IMR-90 (cell line): ENCODE measurements at regions not wholly inside any gene's neighbourhood (a gene's known extent, or its start where the extent isn't known, plus 50 kb on each side); places are given as distances from the start of the nearest gene placed in this dataset.

ENCODE experiments used
- ATAC-seq: fragments of 200-7000 bp; cut with Tn5 transposase; 2 replicates; pipeline ENCODE4 v1.9.1; 2020; ENCODE audit warnings: low read depth, mild to moderate bottlenecking, moderate library complexity
- BruUV-seq: library from RNA; stranded (reverse); fragments of 400-500 nt; replicated peaks from 2 replicates; lab custom pipeline; 2021; lab: Mats Ljungman, UMichigan
- CTCF ChIA-PET: fragments of 300-600 bp; formaldehyde crosslinking; extraction: SDS; loops from one replicate; lab custom pipeline; 2021; ENCODE audit warnings: antibody characterized with exemption; lab: Yijun Ruan, JAX
- POLR2A ChIA-PET: fragments of 300-600 bp; sonication (Branson Sonifier 250); formaldehyde crosslinking; loops from one replicate; lab custom pipeline; 2022; ENCODE audit warnings: antibody characterized with exemption; ENCODE audit not compliant: unreplicated experiment; lab: Charles Lee
- DNase-seq: peaks from one replicate; pipeline ENCODE4 v3.0.0; 2013
- H2AFZ ChIP-seq: replicated peaks from 2 replicates; pipeline ENCODE3; 2013; ENCODE audit warnings: low read length, mild to moderate bottlenecking; ENCODE audit not compliant: poor library complexity
- H2AK5ac ChIP-seq: 2 replicates; pipeline ENCODE4 v1.6.1; 2013; ENCODE audit warnings: low read depth, low read length, inconsistent platforms
- H2AK9ac ChIP-seq: replicated peaks from 2 replicates; pipeline ENCODE3; 2013; ENCODE audit warnings: mild to moderate bottlenecking, low read depth, low read length, moderate library complexity; ENCODE audit not compliant: poor library complexity
- H2BK120ac ChIP-seq: 2 replicates; pipeline ENCODE4 v1.6.1; 2013; ENCODE audit warnings: low read depth, low read length, inconsistent platforms
- H2BK15ac ChIP-seq: 3 replicates; pipeline ENCODE4 v1.6.1; 2013; ENCODE audit warnings: low read depth, low read length, inconsistent platforms
- H2BK20ac ChIP-seq: 2 replicates; pipeline ENCODE4 v1.6.1; 2013; ENCODE audit warnings: low read depth, mild to moderate bottlenecking, inconsistent platforms, low read length, moderate library complexity
- H2BK5ac ChIP-seq: 2 replicates; pipeline ENCODE4 v1.6.1; 2013; ENCODE audit warnings: mild to moderate bottlenecking, low read depth, low read length, inconsistent platforms; ENCODE audit not compliant: poor library complexity, severe bottlenecking
- H3K14ac ChIP-seq: replicated peaks from 2 replicates; pipeline ENCODE4 v1.6.1; 2013; ENCODE audit warnings: low read depth, low read length, inconsistent platforms
- H3K18ac ChIP-seq: 2 replicates; pipeline ENCODE4 v1.6.1; 2013; ENCODE audit warnings: low read depth, low read length, control low read depth
- H3K23ac ChIP-seq: 2 replicates; pipeline ENCODE4 v1.6.1; 2013; ENCODE audit warnings: low read depth, low read length, inconsistent platforms
- H3K27ac ChIP-seq: 2 replicates; pipeline ENCODE4 v1.5.1; 2013; ENCODE audit warnings: mild to moderate bottlenecking, control low read depth, low read length; ENCODE audit not compliant: insufficient read depth
- H3K27me3 ChIP-seq: 2 replicates; pipeline ENCODE4 v1.6.1; 2013; ENCODE audit warnings: low read length; ENCODE audit not compliant: control insufficient read depth, insufficient read depth
- H3K36me3 ChIP-seq: 2 replicates; pipeline ENCODE4 v1.6.1; 2013; ENCODE audit warnings: low read length, mixed read lengths; ENCODE audit not compliant: control insufficient read depth, insufficient read depth
- H3K4ac ChIP-seq: 2 replicates; pipeline ENCODE4 v1.6.1; 2013; ENCODE audit warnings: low read depth, low read length, inconsistent platforms
- H3K4me1 ChIP-seq: 2 replicates; pipeline ENCODE4 v1.6.1; 2013; ENCODE audit warnings: low read length, mixed read lengths; ENCODE audit not compliant: control insufficient read depth, insufficient read depth
- H3K4me2 ChIP-seq: 2 replicates; pipeline ENCODE4 v1.6.1; 2013; ENCODE audit warnings: low read depth, mild to moderate bottlenecking, control low read depth, low read length, moderate library complexity
- H3K4me3 ChIP-seq: 2 replicates; pipeline ENCODE4 v1.5.1; 2013; ENCODE audit warnings: low read depth, mild to moderate bottlenecking, control low read depth, low read length, moderate library complexity; ENCODE audit not compliant: insufficient read depth
- H3K56ac ChIP-seq: 2 replicates; pipeline ENCODE4 v1.6.1; 2013; ENCODE audit warnings: low read length, inconsistent platforms; ENCODE audit not compliant: insufficient read depth; ENCODE audit errors: extremely low read depth
- H3K79me1 ChIP-seq, 2 experiments: 2 replicates each; pipeline ENCODE4 v1.6.1; 2013; ENCODE audit warnings: low read length in 2 of 2, inconsistent platforms in 1 of 2, low read depth in 1 of 2
- H3K9ac ChIP-seq: 2 replicates; pipeline ENCODE4 v1.6.1; 2013; ENCODE audit warnings: low read depth, low read length, control low read depth
- H3K9me1 ChIP-seq: 2 replicates; pipeline ENCODE4 v1.6.1; 2013; ENCODE audit warnings: low read length, inconsistent platforms; ENCODE audit not compliant: insufficient read depth
- H3K9me3 ChIP-seq: 2 replicates; pipeline ENCODE4 v1.6.1; 2013; ENCODE audit warnings: low read length; ENCODE audit not compliant: control insufficient read depth, insufficient read depth
- H4K20me1 ChIP-seq: 2 replicates; pipeline ENCODE4 v1.6.1; 2013; ENCODE audit warnings: low read length, inconsistent platforms; ENCODE audit not compliant: insufficient read depth
- H4K5ac ChIP-seq: 2 replicates; pipeline ENCODE4 v1.6.1; 2013; ENCODE audit warnings: mild to moderate bottlenecking, low read depth, low read length, control low read depth
- H4K8ac ChIP-seq, 2 experiments: 2 replicates each; pipeline ENCODE4 v1.6.1; 2013; ENCODE audit warnings: low read depth in 2 of 2, low read length in 2 of 2, control low read depth in 1 of 2, inconsistent platforms in 1 of 2
- H4K91ac ChIP-seq: 2 replicates; pipeline ENCODE4 v1.6.1; 2013; ENCODE audit warnings: low read depth, low read length, inconsistent platforms; ENCODE audit not compliant: insufficient read depth
- BHLHE40 ChIP-seq: fragments of 150-350 bp; IDR thresholded peaks from 2 replicates; pipeline ENCODE4 v1.6.1; 2016; ENCODE audit warnings: mild to moderate bottlenecking, low read depth, low read length
- CEBPB ChIP-seq: IDR thresholded peaks from 2 replicates; pipeline ENCODE4 v1.6.1; 2012; ENCODE audit warnings: low read depth, low read length, improper control_type of control experiment
- CHD1 ChIP-seq: IDR thresholded peaks from 2 replicates; pipeline ENCODE4 v1.6.1; 2012; ENCODE audit warnings: low read depth, low read length, improper control_type of control experiment
- FOS ChIP-seq: fragments of 150-350 bp; IDR thresholded peaks from 2 replicates; pipeline ENCODE4 v1.6.1; 2016; ENCODE audit warnings: low read depth, low read length
- MAFK ChIP-seq: IDR thresholded peaks from 2 replicates; pipeline ENCODE4 v1.6.1; 2012; ENCODE audit warnings: low read depth, low read length, improper control_type of control experiment
- POLR2A ChIP-seq: IDR thresholded peaks from 2 replicates; pipeline ENCODE4 v1.6.1; 2012; ENCODE audit warnings: mild to moderate bottlenecking, low read depth, low read length
- RAD21 ChIP-seq: IDR thresholded peaks from 2 replicates; pipeline ENCODE4 v1.6.1; 2012; ENCODE audit warnings: low read length, improper control_type of control experiment
- RCOR1 ChIP-seq: IDR thresholded peaks from 2 replicates; pipeline ENCODE4 v1.6.1; 2012; ENCODE audit warnings: mild to moderate bottlenecking, low read length, improper control_type of control experiment; ENCODE audit not compliant: insufficient replicate concordance
- SMC3 ChIP-seq: fragments of 150-350 bp; IDR thresholded peaks from 2 replicates; pipeline ENCODE4 v1.6.1; 2016; ENCODE audit warnings: low read depth, mild to moderate bottlenecking, antibody characterized with exemption, low read length, moderate library complexity
- WGBS, 2 experiments: methylation state at CpG; one replicate each; pipeline versions ENCODE4 v1.1.5 to v1.1.7; 2013; ENCODE audit warnings: missing lambda C conversion rate in 2 of 2; ENCODE audit not compliant: insufficient read length in 1 of 2; ENCODE audit errors: extremely low coverage in 2 of 2; 5-methylcytosine and 5-hydroxymethylcytosine counted together
- dilution Hi-C: fragments of 300-500 bp; cut with HindIII; formaldehyde crosslinking; loops from one replicate; pipeline ENCODE4 v1.14.3; 2018; ENCODE audit warnings: low sequenced_read_pairs; ENCODE audit not compliant: unreplicated experiment
- in situ Hi-C: fragments of 300-500 bp; cut with MboI; formaldehyde crosslinking; loops from 3 replicates; pipeline ENCODE4 v1.14.3; 2019; ENCODE audit warnings: low sequenced_read_pairs, inconsistent platforms, mixed read lengths
- intact Hi-C: fragments of 100-400 bp; cut with micrococcal nuclease; formaldehyde crosslinking; loops from 2 replicates; pipeline ENCODE4 v1.10.0; 2022
- TF ChIP-seq, protein P1 (sequence below): fragments of 150-350 bp; IDR thresholded peaks from 2 replicates; pipeline ENCODE4 v1.6.1; 2016; ENCODE audit warnings: low read depth, mild to moderate bottlenecking, low read length, moderate library complexity, borderline replicate concordance
- TF ChIP-seq, protein P2 (sequence below): fragments of 150-350 bp; IDR thresholded peaks from 2 replicates; pipeline ENCODE4 v1.6.1; 2017; ENCODE audit warnings: mild to moderate bottlenecking, antibody characterized with exemption, low read length, low read depth

DNA sequence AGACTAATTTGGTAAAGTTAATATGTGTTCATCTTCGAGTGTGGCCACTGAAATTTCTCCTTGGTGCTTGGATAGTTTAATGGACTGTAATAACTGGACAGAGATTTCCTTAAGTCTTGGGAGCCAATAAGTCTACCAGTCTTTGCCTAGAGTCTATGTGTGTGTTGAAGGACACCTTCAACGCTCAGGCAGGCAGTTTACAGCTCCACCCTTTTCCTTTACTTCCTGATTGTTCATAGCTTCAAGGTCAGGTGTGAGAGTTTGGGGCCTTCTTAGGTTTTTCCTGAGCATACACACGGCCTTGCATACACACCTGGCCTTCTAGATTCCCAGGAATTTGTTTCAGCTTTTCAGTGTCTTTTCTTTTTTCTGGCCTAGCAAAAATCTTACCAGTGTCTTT, 355.3 kb upstream of the AMOT start:
- H3K4me1 ChIP-seq, result no peaks in the 10 kb centered on the region
- no peaks in the 10 kb centered on the region for H3K9me3 ChIP-seq
- H4K20me1 ChIP-seq, result no peaks in the 10 kb centered on the region
- H2BK15ac ChIP-seq, result no peak overlapping the region
- CTCF ChIA-PET, result no interaction called here
- H2AK5ac ChIP-seq, result no peak overlapping the region
- POLR2A ChIA-PET, result no interaction called here
- no peaks in the 10 kb centered on the region for H3K79me1 ChIP-seq
- no peak for DNase-seq
- no peaks in the 10 kb centered on the region for H3K36me3 ChIP-seq
- H2AK9ac ChIP-seq, result no peak overlapping the region
- intact Hi-C loops (no loop called here), dilution Hi-C loops (no loop called here), in situ Hi-C loops (no loop called here)
- no peak overlapping the region for H3K18ac ChIP-seq
- H2BK5ac ChIP-seq, result no peak overlapping the region
- H3K27me3 ChIP-seq, result no peaks in the 10 kb centered on the region
- no peak overlapping the region for H4K5ac ChIP-seq
- no peak overlapping the region for H3K27ac ChIP-seq
- H2AFZ ChIP-seq, result no peak overlapping the region
- H2BK120ac ChIP-seq, result no peak overlapping the region
- no peak overlapping the region for H2BK20ac ChIP-seq
- WGBS, 2 experiments, result no CpG with 5 or more reads among the region's 3 CpGs
- no peak overlapping the region for H4K8ac ChIP-seq
- no peak overlapping the region for H3K4me2 ChIP-seq
- no peak overlapping the region for H3K56ac ChIP-seq
- H3K9ac ChIP-seq, result no peak overlapping the region
- no peak for TF ChIP-seq POLR2A
- no peak for TF ChIP-seq RCOR1
- no peak for TF ChIP-seq CEBPB
- TF ChIP-seq MAFK, result no peak
- TF ChIP-seq CHD1, result no peak
- no peak for TF ChIP-seq BHLHE40
- TF ChIP-seq, protein P1, sequence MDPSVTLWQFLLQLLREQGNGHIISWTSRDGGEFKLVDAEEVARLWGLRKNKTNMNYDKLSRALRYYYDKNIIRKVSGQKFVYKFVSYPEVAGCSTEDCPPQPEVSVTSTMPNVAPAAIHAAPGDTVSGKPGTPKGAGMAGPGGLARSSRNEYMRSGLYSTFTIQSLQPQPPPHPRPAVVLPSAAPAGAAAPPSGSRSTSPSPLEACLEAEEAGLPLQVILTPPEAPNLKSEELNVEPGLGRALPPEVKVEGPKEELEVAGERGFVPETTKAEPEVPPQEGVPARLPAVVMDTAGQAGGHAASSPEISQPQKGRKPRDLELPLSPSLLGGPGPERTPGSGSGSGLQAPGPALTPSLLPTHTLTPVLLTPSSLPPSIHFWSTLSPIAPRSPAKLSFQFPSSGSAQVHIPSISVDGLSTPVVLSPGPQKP, result no peak
- TF ChIP-seq FOS, result no peak
- no peak for TF ChIP-seq SMC3
- TF ChIP-seq RAD21, result no peak
- TF ChIP-seq, protein P2, sequence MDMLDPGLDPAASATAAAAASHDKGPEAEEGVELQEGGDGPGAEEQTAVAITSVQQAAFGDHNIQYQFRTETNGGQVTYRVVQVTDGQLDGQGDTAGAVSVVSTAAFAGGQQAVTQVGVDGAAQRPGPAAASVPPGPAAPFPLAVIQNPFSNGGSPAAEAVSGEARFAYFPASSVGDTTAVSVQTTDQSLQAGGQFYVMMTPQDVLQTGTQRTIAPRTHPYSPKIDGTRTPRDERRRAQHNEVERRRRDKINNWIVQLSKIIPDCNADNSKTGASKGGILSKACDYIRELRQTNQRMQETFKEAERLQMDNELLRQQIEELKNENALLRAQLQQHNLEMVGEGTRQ, result no peak
- H3K14ac ChIP-seq, result no peak overlapping the region
- H3K4ac ChIP-seq, result no peak overlapping the region
- H4K91ac ChIP-seq, result no peak overlapping the region
- H3K23ac ChIP-seq, result no peak overlapping the region
- no TSS peak for BruUV-seq
- no peak for ATAC-seq
- H3K4me3 ChIP-seq, result no peak overlapping the region
- no peaks in the 10 kb centered on the region for H3K9me1 ChIP-seq
